Esophagus muscularis mucosa (tissue), 4 donors: ENCODE measurements at regions not wholly inside any gene's neighbourhood (a gene's known extent, or its start where the extent isn't known, plus 50 kb on each side); places are given as distances from the start of the nearest gene placed in this dataset.

Experiments
- CTCF ChIP-seq, 3 experiments: fragments of 200-600 bp in 2 of 3; fragments of 450-650 bp in 1 of 3; sonication (generic) in 2 of 3; IDR thresholded peaks; one replicate each; pipeline ENCODE4 v1.5.1; 2017 to 2019; ENCODE audit warnings: antibody characterized with exemption in 3 of 3, mild to moderate bottlenecking in 2 of 3, moderate library complexity in 1 of 3
- EP300 ChIP-seq: sonication (generic); formaldehyde crosslinking; IDR thresholded peaks from one replicate; pipeline ENCODE4 v1.6.1; 2017; ENCODE audit warnings: antibody characterized with exemption
- POLR2A ChIP-seq: fragments of 450-650 bp; IDR thresholded peaks from one replicate; pipeline ENCODE4 v1.6.1; 2017; ENCODE audit warnings: antibody characterized with exemption, moderate library complexity, mild to moderate bottlenecking, low read depth
- POLR2AphosphoS5 ChIP-seq, 2 donors: sonication (generic); formaldehyde crosslinking; IDR thresholded peaks; one replicate each; pipeline ENCODE4 v1.6.1; 2017; ENCODE audit warnings: antibody characterized with exemption in 2 of 2

GRCh38 chr16:63349961-63350360 lies 1313.7 kb upstream of the CDH8 start:
- TF ChIP-seq POLR2A, result no peak
- TF ChIP-seq CTCF (IDR thresholded peaks at IDR 0.05), result no peak
- no peak for TF ChIP-seq EP300
- TF ChIP-seq POLR2AphosphoS5 (IDR thresholded peaks at IDR 0.05), result no peak
